GM12878 (cell line): ENCODE measurements at regions not wholly inside any gene's neighbourhood (a gene's known extent, or its start where the extent isn't known, plus 50 kb on each side); places are given as distances from the start of the nearest gene placed in this dataset.

Experiments
- ATAC-seq: fragments of 200-7000 bp; cut with Tn5 transposase; 3 replicates; pipeline ENCODE4 v1.9.1; 2020; ENCODE audit warnings: mild to moderate bottlenecking, moderate library complexity
- BruUV-seq: library from RNA; stranded (reverse); fragments of 400-500 nt; replicated peaks from 2 replicates; lab custom pipeline; 2021; lab: Mats Ljungman, UMichigan
- CTCF ChIA-PET: fragments of 300-600 bp; sonication (Branson Sonifier 250); formaldehyde crosslinking; extraction: SDS; loops from one replicate; lab custom pipeline; 2021; ENCODE audit warnings: inconsistent platforms; lab: Yijun Ruan, JAX
- POLR2A ChIA-PET: fragments of 350-600 bp; formaldehyde crosslinking; extraction: SDS; loops from one replicate; lab custom pipeline; 2021; ENCODE audit warnings: inconsistent platforms; lab: Charles Lee
- RAD21 ChIA-PET: fragments of 300-600 bp; sonication (Branson Sonifier 250); formaldehyde crosslinking; loops from one replicate; lab custom pipeline; 2023; ENCODE audit warnings: antibody characterized with exemption; ENCODE audit not compliant: unreplicated experiment; lab: Charles Lee
- SMC1A ChIA-PET: fragments of 300-600 bp; sonication (Branson Sonifier 250); formaldehyde crosslinking; loops from one replicate; lab custom pipeline; 2023; ENCODE audit not compliant: unreplicated experiment, uncharacterized antibody; lab: Charles Lee
- DNase-seq: peaks from one replicate; pipeline ENCODE4 v3.0.0-alpha.2; 2011; ENCODE audit warnings: low read depth, low spot score
- FAIRE-seq: peaks from 3 replicates; lab custom pipeline; 2011; peaks lifted over from hg19 to GRCh38; lab: Jason Lieb, UNC
- H2AFZ ChIP-seq: 2 replicates; pipeline ENCODE4 v1.6.0; 2011; ENCODE audit warnings: low read depth, low read length, control low read depth; ENCODE audit not compliant: control insufficient read depth
- H3K27ac ChIP-seq: 2 replicates; pipeline ENCODE4 v1.5.1; 2011; ENCODE audit warnings: control low read depth; ENCODE audit not compliant: control insufficient read depth, insufficient read depth
- H3K27me3 ChIP-seq, 2 experiments: replicated peaks in 1 of 2; 2 replicates each; pipeline versions ENCODE4 v1.6.0 to v1.6.1; 2011; ENCODE audit warnings: low read length in 1 of 2; ENCODE audit not compliant: control insufficient read depth in 2 of 2, insufficient read depth in 2 of 2
- H3K36me3 ChIP-seq, 2 experiments: 2 replicates each; pipeline ENCODE4 v1.5.1; 2011; ENCODE audit warnings: low read length in 1 of 2; ENCODE audit not compliant: control insufficient read depth in 2 of 2, insufficient read depth in 2 of 2
- H3K4me1 ChIP-seq: 2 replicates; pipeline ENCODE4 v1.6.1; 2011; ENCODE audit warnings: mild to moderate bottlenecking, low read length, moderate library complexity, mixed read lengths; ENCODE audit not compliant: control insufficient read depth, insufficient read depth
- H3K4me2 ChIP-seq: 2 replicates; pipeline ENCODE4 v1.6.0; 2011; ENCODE audit warnings: control low read depth; ENCODE audit not compliant: control insufficient read depth, insufficient read depth
- H3K4me3 ChIP-seq: fragments of 200-600 bp; sonication (generic); 2 replicates; pipeline ENCODE4 v1.5.1; 2016
- H3K79me2 ChIP-seq: 2 replicates; pipeline ENCODE4 v1.6.0; 2011; ENCODE audit warnings: low read length; ENCODE audit not compliant: control insufficient read depth, insufficient read depth
- H3K9ac ChIP-seq: 2 replicates; pipeline ENCODE4 v1.8.0; 2011; ENCODE audit warnings: low read length, control low read depth, mixed read lengths; ENCODE audit not compliant: control insufficient read depth, insufficient read depth
- H3K9me3 ChIP-seq: replicated peaks from 3 replicates; pipeline ENCODE4 v1.5.1; 2011; ENCODE audit warnings: mild to moderate bottlenecking, low read length; ENCODE audit not compliant: control insufficient read depth, insufficient read depth
- H4K20me1 ChIP-seq: 2 replicates; pipeline ENCODE4 v1.6.0; 2011; ENCODE audit not compliant: control insufficient read depth, insufficient read depth
- ATF2 ChIP-seq: IDR thresholded peaks from 2 replicates; pipeline ENCODE4 v1.6.1; 2012; ENCODE audit warnings: low read length, inconsistent platforms
- ATF3 ChIP-seq: IDR thresholded peaks from 2 replicates; pipeline ENCODE4 v1.6.1; 2011; ENCODE audit warnings: low read depth, mild to moderate bottlenecking, low read length, moderate library complexity, borderline replicate concordance; ENCODE audit errors: extremely low read depth
- BRCA1 ChIP-seq: IDR thresholded peaks from 2 replicates; pipeline ENCODE4 v1.6.1; 2011; ENCODE audit warnings: low read depth, low read length, improper control_type of control experiment
- E2F4 ChIP-seq: IDR thresholded peaks from 2 replicates; pipeline ENCODE4 v1.6.1; 2012; ENCODE audit warnings: low read depth, low read length, improper control_type of control experiment
- EP300 ChIP-seq, 2 experiments: fragments of 150-350 bp in 1 of 2; IDR thresholded peaks; 2 replicates each; pipeline ENCODE4 v1.6.1; 2011 to 2012; ENCODE audit warnings: low read depth in 2 of 2, low read length in 2 of 2, borderline replicate concordance in 1 of 2, improper control_type of control experiment in 1 of 2, inconsistent platforms in 1 of 2; ENCODE audit not compliant: control insufficient read depth in 1 of 2
- FOS ChIP-seq: IDR thresholded peaks from 3 replicates; pipeline ENCODE4 v1.6.1; 2011; ENCODE audit warnings: borderline replicate concordance; ENCODE audit not compliant: insufficient read length; ENCODE audit errors: extremely low read depth
- KDM1A ChIP-seq: fragments of 200-600 bp; sonication (generic); IDR thresholded peaks from 2 replicates; pipeline ENCODE4 v1.6.1; 2016; ENCODE audit warnings: borderline replicate concordance
- PKNOX1 ChIP-seq: fragments of 450-650 bp; IDR thresholded peaks from 2 replicates; pipeline ENCODE4 v1.6.1; 2016; ENCODE audit warnings: mild to moderate bottlenecking
- POU2F2 ChIP-seq: IDR thresholded peaks from 3 replicates; pipeline ENCODE4 v1.6.1; 2011; ENCODE audit warnings: low read depth, mild to moderate bottlenecking, low read length, borderline replicate concordance
- SKIL ChIP-seq: fragments of 450-650 bp; IDR thresholded peaks from 2 replicates; pipeline ENCODE4 v1.6.1; 2017; ENCODE audit warnings: mild to moderate bottlenecking, low read depth, inconsistent platforms; ENCODE audit not compliant: poor library complexity, severe bottlenecking
- STAT1 ChIP-seq: fragments of 450-650 bp; conservative IDR thresholded peaks from 2 replicates; pipeline ENCODE4 v1.6.1; 2014; ENCODE audit warnings: antibody characterized with exemption, mild to moderate bottlenecking
- WGBS: methylation state at CpG from one replicate; pipeline ENCODE4 v1.1.6; 2016; ENCODE audit warnings: low lambda C conversion rate; ENCODE audit not compliant: insufficient replicate concordance, insufficient coverage; ENCODE audit errors: missing lambda C conversion rate; 5-methylcytosine and 5-hydroxymethylcytosine counted together
- in situ Hi-C: fragments of 300-500 bp; cut with MboI; formaldehyde crosslinking; loops from 9 replicates; pipeline ENCODE4 v1.14.3; 2018; ENCODE audit warnings: mixed read lengths
- intact Hi-C: fragments of 100-400 bp; cut with micrococcal nuclease; formaldehyde crosslinking; loops from one replicate; pipeline ENCODE4 v1.14.2; 2022; ENCODE audit not compliant: unreplicated experiment

- TF ChIP-seq ATF3 (no peak), EP300 (IDR thresholded peaks at IDR 0.05; ENCODE audit: borderline replicate concordance in 1 of 2, control insufficient read depth in 1 of 2, low read depth in 2 of 2, low read length in 2 of 2) (no peak)
Measured at GRCh38 chr5:79853676-79854418, 137.2 kb downstream of the MTX3 start (continued).

- no peak overlapping the region for H3K27ac ChIP-seq
- BruUV-seq: no TSS peak
- DNase-seq (no peak), ATAC-seq (no peak), FAIRE-seq (no peak)
- intact Hi-C loops (loop anchor here (10.0 kb wide), 1 partner anchor 828 kb away; no protein-coding TSS in a partner anchor), in situ Hi-C loops (loop anchor here (5.0 kb wide), 1 partner anchor 301 kb away; no protein-coding TSS in a partner anchor)
- no peaks in the 10 kb centered on the region for H3K4me1 ChIP-seq
- H2AFZ ChIP-seq: no peak overlapping the region
- no peaks in the 10 kb centered on the region for H3K9me3 ChIP-seq
- H4K20me1 ChIP-seq: no peaks in the 10 kb centered on the region
- ChIA-PET POLR2A (no interaction called here), SMC1A (interaction anchor here (1.6 kb wide), 1 partner anchor 134 kb away, joined by 3 read pairs; no protein-coding TSS in a partner anchor), RAD21 (interaction anchor here (0.5 kb wide), 1 partner anchor 454 kb away, joined by 4 read pairs; no protein-coding TSS in a partner anchor), CTCF (interaction anchor here (1.1 to 1.4 kb wide), 4 partner anchors 11 to 720 kb away, joined by 3 to 4 read pairs (median 3); no protein-coding TSS in a partner anchor)
- no peak overlapping the region for H3K4me2 ChIP-seq
- H3K27me3 ChIP-seq: peaks cover 0 to 2% of the 10 kb centered on the region in 2 experiments; a peak in 1 of 4 replicates
- no peaks in the 10 kb centered on the region for H3K79me2 ChIP-seq
- H3K4me3 ChIP-seq: no peak overlapping the region
- no peak overlapping the region for H3K9ac ChIP-seq
- no peaks in the 10 kb centered on the region for H3K36me3 ChIP-seq
- 10% methylated on average over 3 of the region's 3 CpGs for WGBS
- TF ChIP-seq STAT1 (no peak), KDM1A (no peak), SKIL (no peak), BRCA1 (no peak), POU2F2 (no peak), PKNOX1 (no peak), ATF2 (no peak), FOS (no peak), E2F4 (no peak)
Measured at GRCh38 chr5:79853028-79853427, 138.0 kb downstream of the MTX3 start.
